H9 (cell line): ENCODE measurements at regions not wholly inside any gene's neighbourhood (a gene's known extent, or its start where the extent isn't known, plus 50 kb on each side); places are given as distances from the start of the nearest gene placed in this dataset.

ENCODE experiments used
- DNase-seq: peaks from one replicate; pipeline ENCODE4 v3.0.0-alpha.2; 2017
- H2AFZ ChIP-seq: one replicate; pipeline ENCODE4 v1.6.1; 2013; ENCODE audit warnings: mild to moderate bottlenecking, low read length, control low read depth, moderate library complexity
- H2AK5ac ChIP-seq: 2 replicates; pipeline ENCODE4 v1.6.1; 2013; ENCODE audit warnings: low read length, control low read depth, mixed read lengths; ENCODE audit not compliant: insufficient read length
- H2BK120ac ChIP-seq: one replicate; pipeline ENCODE4 v1.6.1; 2013; ENCODE audit warnings: low read depth, mild to moderate bottlenecking, low read length, control low read depth, inconsistent platforms; ENCODE audit not compliant: poor library complexity, severe bottlenecking
- H2BK12ac ChIP-seq: 2 replicates; pipeline ENCODE4 v1.6.1; 2013; ENCODE audit warnings: low read length, control low read depth, mixed read lengths, low read depth; ENCODE audit not compliant: insufficient read length
- H2BK15ac ChIP-seq: 2 replicates; pipeline ENCODE4 v1.6.1; 2013; ENCODE audit warnings: low read depth, low read length, control low read depth
- H2BK20ac ChIP-seq: one replicate; pipeline ENCODE4 v1.6.1; 2013; ENCODE audit warnings: low read depth, mild to moderate bottlenecking, low read length, control low read depth, inconsistent platforms; ENCODE audit not compliant: poor library complexity, severe bottlenecking
- H2BK5ac ChIP-seq: 2 replicates; pipeline ENCODE4 v1.6.1; 2013; ENCODE audit warnings: low read length, control low read depth, mixed read lengths; ENCODE audit not compliant: insufficient read length
- H3K14ac ChIP-seq: 2 replicates; pipeline ENCODE4 v1.6.1; 2013; ENCODE audit warnings: low read length, control low read depth; ENCODE audit not compliant: insufficient read depth
- H3K18ac ChIP-seq: 2 replicates; pipeline ENCODE4 v1.6.1; 2013; ENCODE audit warnings: low read depth, mild to moderate bottlenecking, mixed read lengths, low read length, control low read depth; ENCODE audit not compliant: insufficient read length
- H3K23ac ChIP-seq: 2 replicates; pipeline ENCODE4 v1.6.1; 2013; ENCODE audit warnings: low read length, control low read depth, mixed read lengths, low read depth; ENCODE audit not compliant: insufficient read length
- H3K23me2 ChIP-seq: 2 replicates; pipeline ENCODE4 v1.6.1; 2013; ENCODE audit warnings: low read depth, mild to moderate bottlenecking, mixed read lengths, low read length, control low read depth; ENCODE audit not compliant: insufficient read length, poor library complexity, severe bottlenecking
- H3K27ac ChIP-seq: 2 replicates; pipeline ENCODE4 v1.5.1; 2013; ENCODE audit warnings: low read length, control low read depth, mixed read lengths, low read depth; ENCODE audit not compliant: insufficient read length
- H3K27me3 ChIP-seq: 2 replicates; pipeline ENCODE4 v1.6.1; 2013; ENCODE audit warnings: low read length, control low read depth, inconsistent platforms; ENCODE audit not compliant: insufficient read depth
- H3K4ac ChIP-seq: 2 replicates; pipeline ENCODE4 v1.6.1; 2013; ENCODE audit warnings: low read depth, mild to moderate bottlenecking, control low read depth, inconsistent platforms, low read length, moderate library complexity
- H3K4me1 ChIP-seq: 2 replicates; pipeline ENCODE4 v1.6.1; 2013; ENCODE audit warnings: low read length, control low read depth, inconsistent platforms; ENCODE audit not compliant: insufficient read depth
- H3K4me2 ChIP-seq: 2 replicates; pipeline ENCODE4 v1.6.1; 2013; ENCODE audit warnings: low read length, control low read depth, mixed read lengths; ENCODE audit not compliant: insufficient read length, insufficient read depth
- H3K56ac ChIP-seq: 2 replicates; pipeline ENCODE4 v1.6.1; 2013; ENCODE audit warnings: low read depth, mild to moderate bottlenecking, mixed read lengths, low read length, control low read depth; ENCODE audit not compliant: insufficient read length
- H3K79me1 ChIP-seq: 2 replicates; pipeline ENCODE4 v1.6.1; 2013; ENCODE audit warnings: low read depth, mild to moderate bottlenecking, moderate library complexity, low read length, control low read depth, inconsistent platforms; ENCODE audit not compliant: insufficient read depth, poor library complexity, severe bottlenecking
- H3K79me2 ChIP-seq: 2 replicates; pipeline ENCODE4 v1.6.1; 2013; ENCODE audit warnings: low read length, control low read depth, inconsistent platforms; ENCODE audit not compliant: insufficient read depth
- H3K9ac ChIP-seq: 2 replicates; pipeline ENCODE4 v1.6.1; 2013; ENCODE audit warnings: low read length, control low read depth, mixed read lengths; ENCODE audit not compliant: insufficient read length; ENCODE audit errors: extremely low read depth
- H3K9me3 ChIP-seq: one replicate; pipeline ENCODE4 v1.6.1; 2013; ENCODE audit warnings: low read depth, low read length, inconsistent platforms; ENCODE audit not compliant: control insufficient read depth
- H3T11ph ChIP-seq: one replicate; pipeline ENCODE4 v1.6.1; 2013; ENCODE audit warnings: mild to moderate bottlenecking, low read length, control low read depth, inconsistent platforms
- H4K20me1 ChIP-seq: one replicate; pipeline ENCODE4 v1.6.1; 2013; ENCODE audit not compliant: control insufficient read depth, insufficient read length, insufficient read depth
- H4K5ac ChIP-seq: 2 replicates; pipeline ENCODE4 v1.6.1; 2013; ENCODE audit warnings: low read depth, mild to moderate bottlenecking, mixed read lengths, low read length, control low read depth; ENCODE audit not compliant: insufficient read length
- H4K8ac ChIP-seq: replicated peaks from 2 replicates; pipeline ENCODE4 v1.6.1; 2013; ENCODE audit warnings: low read length, control low read depth, mixed read lengths, low read depth; ENCODE audit not compliant: insufficient read length
- H4K91ac ChIP-seq: 2 replicates; pipeline ENCODE4 v1.6.1; 2013; ENCODE audit warnings: low read depth, mild to moderate bottlenecking, moderate library complexity, mixed read lengths, low read length, control low read depth; ENCODE audit not compliant: insufficient read length
- H3K27ac Mint-ChIP-seq, 3 experiments: 2 replicates in 2 of 3; 3 replicates in 1 of 3; pipeline ENCODE4 v1.8.0; 2020 to 2021; ENCODE audit warnings: mixed read lengths in 3 of 3, mild to moderate bottlenecking in 1 of 3, moderate library complexity in 1 of 3
- H3K27me3 Mint-ChIP-seq: 2 replicates; pipeline ENCODE4 v1.8.0; 2021; ENCODE audit warnings: low read depth, mild to moderate bottlenecking, moderate library complexity, mixed read lengths
- H3K36me3 Mint-ChIP-seq, 3 experiments: 2 replicates in 2 of 3; 3 replicates in 1 of 3; pipeline ENCODE4 v1.8.0; 2020 to 2021; ENCODE audit warnings: low read depth in 3 of 3, mixed read lengths in 3 of 3; ENCODE audit not compliant: insufficient read depth in 1 of 3
- H3K4me1 Mint-ChIP-seq, 2 experiments: 2 replicates each; pipeline ENCODE4 v1.8.0; 2020; ENCODE audit warnings: mixed read lengths in 2 of 2
- H3K4me3 Mint-ChIP-seq, 2 experiments: 2 replicates in 1 of 2; 3 replicates in 1 of 2; pipeline ENCODE4 v1.8.0; 2020 to 2021; ENCODE audit warnings: mild to moderate bottlenecking in 2 of 2, mixed read lengths in 2 of 2, moderate library complexity in 1 of 2
- H3K9me3 Mint-ChIP-seq, 2 experiments: 2 replicates in 1 of 2; 3 replicates in 1 of 2; pipeline ENCODE4 v1.8.0; 2020; ENCODE audit warnings: mild to moderate bottlenecking in 2 of 2, mixed read lengths in 2 of 2, moderate library complexity in 1 of 2
- WGBS: extraction: QIAGEN DNeasy Blood & Tissue Kit; methylation state at CpG from one replicate; pipeline ENCODE4 v1.1.7; 2013; ENCODE audit warnings: missing lambda C conversion rate, low lambda C conversion rate, mixed read lengths; ENCODE audit not compliant: insufficient read length; ENCODE audit errors: extremely low coverage; 5-methylcytosine and 5-hydroxymethylcytosine counted together
- TF ChIP-seq, protein P1 (sequence below): fragments of 200-600 bp; sonication (generic); conservative IDR thresholded peaks from 3 replicates; pipeline ENCODE4 v1.8.0; 2021; ENCODE audit warnings: antibody characterized with exemption, mild to moderate bottlenecking

DNA sequence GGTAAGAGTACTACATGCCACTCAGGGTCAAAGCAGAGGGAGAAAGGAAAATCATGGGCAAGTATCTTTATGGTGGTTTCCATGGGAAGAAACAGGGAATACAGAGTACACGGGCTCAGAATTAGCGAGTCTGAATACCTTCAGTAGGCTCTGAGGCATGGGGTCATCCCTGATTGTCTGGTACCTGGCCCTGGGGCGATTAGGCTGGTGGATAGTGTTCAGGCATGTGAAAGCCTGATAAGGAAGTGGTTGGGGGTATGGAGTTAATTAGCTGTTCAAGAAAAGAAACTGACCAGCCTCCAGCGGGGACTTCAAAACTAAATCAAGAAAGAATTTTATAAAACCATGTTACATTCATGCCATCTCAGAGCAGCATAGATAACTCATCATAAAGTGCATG lies 518.8 kb downstream of the RAB28 start:
- H3K4me1 Mint-ChIP-seq, result peaks cover 8 to 13% of the 10 kb centered on the region in 2 experiments
- Histone ChIP-seq H3K27ac (no peak overlapping the region), H3K79me1 (no peaks in the 10 kb centered on the region), H4K91ac (no peak overlapping the region), H2BK120ac (no peak overlapping the region), H3T11ph (no peak overlapping the region), H3K79me2 (no peaks in the 10 kb centered on the region), H2AFZ (no peak overlapping the region), H3K9me3 (no peaks in the 10 kb centered on the region), H3K4ac (no peak overlapping the region), H3K56ac (no peak overlapping the region), H3K14ac (no peak overlapping the region), H4K8ac (no peak overlapping the region), H2BK12ac (no peak overlapping the region), H3K9ac (no peak overlapping the region), H3K18ac (no peak overlapping the region), H2BK15ac (no peak overlapping the region), H3K23ac (no peak overlapping the region), H4K5ac (no peak overlapping the region), H2AK5ac (no peak overlapping the region), H2BK20ac (no peak overlapping the region), H3K4me1 (no peaks in the 10 kb centered on the region; the same call in 1 of the 2 replicates), H3K23me2 (no peaks in the 10 kb centered on the region), H3K27me3 (no peaks in the 10 kb centered on the region), H4K20me1 (no peaks in the 10 kb centered on the region), H2BK5ac (no peak overlapping the region), H3K4me2 (no peak overlapping the region)
- H3K27ac Mint-ChIP-seq, result no peak overlapping the region
- TF ChIP-seq, protein P1, sequence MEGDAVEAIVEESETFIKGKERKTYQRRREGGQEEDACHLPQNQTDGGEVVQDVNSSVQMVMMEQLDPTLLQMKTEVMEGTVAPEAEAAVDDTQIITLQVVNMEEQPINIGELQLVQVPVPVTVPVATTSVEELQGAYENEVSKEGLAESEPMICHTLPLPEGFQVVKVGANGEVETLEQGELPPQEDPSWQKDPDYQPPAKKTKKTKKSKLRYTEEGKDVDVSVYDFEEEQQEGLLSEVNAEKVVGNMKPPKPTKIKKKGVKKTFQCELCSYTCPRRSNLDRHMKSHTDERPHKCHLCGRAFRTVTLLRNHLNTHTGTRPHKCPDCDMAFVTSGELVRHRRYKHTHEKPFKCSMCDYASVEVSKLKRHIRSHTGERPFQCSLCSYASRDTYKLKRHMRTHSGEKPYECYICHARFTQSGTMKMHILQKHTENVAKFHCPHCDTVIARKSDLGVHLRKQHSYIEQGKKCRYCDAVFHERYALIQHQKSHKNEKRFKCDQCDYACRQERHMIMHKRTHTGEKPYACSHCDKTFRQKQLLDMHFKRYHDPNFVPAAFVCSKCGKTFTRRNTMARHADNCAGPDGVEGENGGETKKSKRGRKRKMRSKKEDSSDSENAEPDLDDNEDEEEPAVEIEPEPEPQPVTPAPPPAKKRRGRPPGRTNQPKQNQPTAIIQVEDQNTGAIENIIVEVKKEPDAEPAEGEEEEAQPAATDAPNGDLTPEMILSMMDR, result no peak
- DNase-seq, result no peak
- no peaks in the 10 kb centered on the region for H3K36me3 Mint-ChIP-seq
- H3K9me3 Mint-ChIP-seq, result no peaks in the 10 kb centered on the region
- H3K4me3 Mint-ChIP-seq, result no peak overlapping the region
- H3K27me3 Mint-ChIP-seq, result no peaks in the 10 kb centered on the region
- WGBS, result no CpG with 5 or more reads among the region's 4 CpGs
